ENCODE measurements at regions not wholly inside any gene's neighbourhood (a gene's known extent, or its start where the extent isn't known, plus 50 kb on each side); places are given as distances from the start of the nearest gene placed in this dataset.

DNA sequence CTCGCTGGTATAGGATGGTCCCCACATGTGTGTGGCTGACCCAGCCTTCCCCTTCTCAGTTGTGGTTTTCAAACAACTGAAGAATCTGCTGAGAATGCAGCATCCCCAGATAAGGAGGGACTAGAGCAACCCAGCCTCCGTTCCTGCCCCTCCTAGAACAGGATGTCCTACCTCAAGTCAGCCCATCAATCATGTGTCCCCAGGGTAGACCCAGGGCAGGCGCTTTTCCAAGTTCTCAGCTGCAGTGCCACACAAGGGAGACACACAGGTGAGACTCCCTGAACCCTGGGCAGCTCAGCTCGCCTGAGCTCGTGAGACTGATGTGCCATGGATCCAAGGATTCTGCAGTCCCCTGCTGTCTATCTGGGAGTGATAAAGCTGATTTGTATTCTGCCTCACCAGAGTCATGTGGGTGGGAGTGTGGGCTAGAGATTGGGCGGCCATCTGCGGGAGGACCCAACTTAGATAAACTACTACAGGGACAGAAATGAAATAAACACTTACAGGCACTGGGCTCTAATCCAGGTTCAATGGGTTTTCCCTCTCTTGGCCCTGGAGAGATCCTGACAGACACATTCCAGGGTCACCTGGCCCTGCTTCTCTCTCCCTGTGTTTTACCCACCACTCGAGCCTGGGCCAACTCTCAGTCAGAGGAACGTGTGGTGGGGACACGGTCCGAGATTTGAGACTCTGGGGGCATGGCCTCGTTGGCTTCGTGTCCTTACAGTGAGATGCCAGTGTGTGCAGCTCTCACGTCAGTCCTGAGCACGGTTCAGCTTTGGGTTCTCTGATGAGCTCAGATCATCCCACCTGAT is 303.5 kb upstream of the SFSWAP start:
- TF ChIP-seq, protein P1, sequence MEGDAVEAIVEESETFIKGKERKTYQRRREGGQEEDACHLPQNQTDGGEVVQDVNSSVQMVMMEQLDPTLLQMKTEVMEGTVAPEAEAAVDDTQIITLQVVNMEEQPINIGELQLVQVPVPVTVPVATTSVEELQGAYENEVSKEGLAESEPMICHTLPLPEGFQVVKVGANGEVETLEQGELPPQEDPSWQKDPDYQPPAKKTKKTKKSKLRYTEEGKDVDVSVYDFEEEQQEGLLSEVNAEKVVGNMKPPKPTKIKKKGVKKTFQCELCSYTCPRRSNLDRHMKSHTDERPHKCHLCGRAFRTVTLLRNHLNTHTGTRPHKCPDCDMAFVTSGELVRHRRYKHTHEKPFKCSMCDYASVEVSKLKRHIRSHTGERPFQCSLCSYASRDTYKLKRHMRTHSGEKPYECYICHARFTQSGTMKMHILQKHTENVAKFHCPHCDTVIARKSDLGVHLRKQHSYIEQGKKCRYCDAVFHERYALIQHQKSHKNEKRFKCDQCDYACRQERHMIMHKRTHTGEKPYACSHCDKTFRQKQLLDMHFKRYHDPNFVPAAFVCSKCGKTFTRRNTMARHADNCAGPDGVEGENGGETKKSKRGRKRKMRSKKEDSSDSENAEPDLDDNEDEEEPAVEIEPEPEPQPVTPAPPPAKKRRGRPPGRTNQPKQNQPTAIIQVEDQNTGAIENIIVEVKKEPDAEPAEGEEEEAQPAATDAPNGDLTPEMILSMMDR (conservative IDR thresholded peaks at IDR 0.05): no peak
- TF ChIP-seq ZFX (IDR thresholded peaks at IDR 0.05): no peak
